ENCODE measurements at regions not wholly inside any gene's neighbourhood (a gene's known extent, or its start where the extent isn't known, plus 50 kb on each side); places are given as distances from the start of the nearest gene placed in this dataset.

DNA sequence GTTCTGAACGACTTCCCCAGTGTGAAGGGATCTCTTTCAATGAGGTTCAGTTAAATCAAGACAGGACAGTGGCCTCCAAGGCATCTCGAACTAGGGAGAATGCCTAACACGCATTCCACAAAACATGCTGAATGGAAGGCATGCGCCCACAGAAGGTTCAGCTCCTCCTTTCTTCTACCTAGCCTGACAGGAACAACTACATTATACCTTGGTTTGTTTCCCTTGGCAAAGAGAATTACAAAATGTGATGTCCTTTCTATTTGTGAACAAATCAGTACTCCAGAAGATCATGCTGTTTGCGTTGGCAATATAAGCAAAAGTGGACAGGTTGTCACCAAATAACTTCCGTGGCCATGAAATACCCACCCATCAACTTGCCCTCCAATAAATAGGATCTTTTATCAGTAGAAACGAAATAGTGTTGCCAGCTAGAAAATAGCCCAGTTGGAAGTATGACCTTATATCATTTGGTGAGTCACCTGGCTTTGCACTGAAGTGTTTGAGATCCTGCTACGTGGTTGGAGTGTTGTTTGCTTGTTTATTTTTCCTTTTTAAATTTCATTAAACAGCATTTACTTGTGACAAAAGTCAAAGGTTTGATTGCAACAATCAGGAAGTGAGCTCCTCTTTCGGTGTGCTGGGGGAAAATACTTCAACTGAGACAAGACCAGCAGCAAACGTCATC is 117.0 kb upstream of the FAM204A start:
- TF ChIP-seq, protein P1, sequence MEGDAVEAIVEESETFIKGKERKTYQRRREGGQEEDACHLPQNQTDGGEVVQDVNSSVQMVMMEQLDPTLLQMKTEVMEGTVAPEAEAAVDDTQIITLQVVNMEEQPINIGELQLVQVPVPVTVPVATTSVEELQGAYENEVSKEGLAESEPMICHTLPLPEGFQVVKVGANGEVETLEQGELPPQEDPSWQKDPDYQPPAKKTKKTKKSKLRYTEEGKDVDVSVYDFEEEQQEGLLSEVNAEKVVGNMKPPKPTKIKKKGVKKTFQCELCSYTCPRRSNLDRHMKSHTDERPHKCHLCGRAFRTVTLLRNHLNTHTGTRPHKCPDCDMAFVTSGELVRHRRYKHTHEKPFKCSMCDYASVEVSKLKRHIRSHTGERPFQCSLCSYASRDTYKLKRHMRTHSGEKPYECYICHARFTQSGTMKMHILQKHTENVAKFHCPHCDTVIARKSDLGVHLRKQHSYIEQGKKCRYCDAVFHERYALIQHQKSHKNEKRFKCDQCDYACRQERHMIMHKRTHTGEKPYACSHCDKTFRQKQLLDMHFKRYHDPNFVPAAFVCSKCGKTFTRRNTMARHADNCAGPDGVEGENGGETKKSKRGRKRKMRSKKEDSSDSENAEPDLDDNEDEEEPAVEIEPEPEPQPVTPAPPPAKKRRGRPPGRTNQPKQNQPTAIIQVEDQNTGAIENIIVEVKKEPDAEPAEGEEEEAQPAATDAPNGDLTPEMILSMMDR (IDR thresholded peaks at IDR 0.05), result no peak
- no peak for TF ChIP-seq EZH2 (IDR thresholded peaks at IDR 0.05)
- TF ChIP-seq EZH2phosphoT487 (IDR thresholded peaks at IDR 0.05), result no peak
